Adipocyte (in vitro differentiated cells): ENCODE measurements at regions not wholly inside any gene's neighbourhood (a gene's known extent, or its start where the extent isn't known, plus 50 kb on each side); places are given as distances from the start of the nearest gene placed in this dataset.
"Not testable (repeated sequence)": the region's sequence is repeated elsewhere in the genome, so short reads cannot be mapped to it uniquely, and the experiment has no call there.

Experiments
- DNase-seq: peaks from one replicate; pipeline ENCODE4 v3.0.0-alpha.2; 2015; ENCODE audit warnings: low read depth
- H3K27me3 ChIP-seq: replicated peaks from 2 replicates; pipeline ENCODE4 v1.7.0; 2013; ENCODE audit warnings: mild to moderate bottlenecking, low read length, moderate library complexity; ENCODE audit not compliant: control insufficient read depth, insufficient read depth
- H3K36me3 ChIP-seq: 2 replicates; pipeline ENCODE4 v1.7.0; 2013; ENCODE audit warnings: low read length, mild to moderate bottlenecking, moderate library complexity; ENCODE audit not compliant: control insufficient read depth, insufficient read depth, severe bottlenecking
- H3K4me1 ChIP-seq: 2 replicates; pipeline ENCODE4 v1.7.0; 2013; ENCODE audit warnings: mild to moderate bottlenecking, low read length, moderate library complexity; ENCODE audit not compliant: control insufficient read depth, insufficient read depth
- H3K4me3 ChIP-seq: 2 replicates; pipeline ENCODE4 v1.7.0; 2013; ENCODE audit warnings: mild to moderate bottlenecking, low read length, moderate library complexity
- H3K9ac ChIP-seq: 2 replicates; pipeline ENCODE4 v1.7.0; 2013; ENCODE audit warnings: mild to moderate bottlenecking, low read length, moderate library complexity
- H3K9me3 ChIP-seq: 2 replicates; pipeline ENCODE4 v1.7.0; 2013; ENCODE audit warnings: mild to moderate bottlenecking, low read length, moderate library complexity; ENCODE audit not compliant: control insufficient read depth

- no peaks in the 10 kb centered on the region for H3K36me3 ChIP-seq
- no peak overlapping the region for H3K4me3 ChIP-seq
- DNase-seq = no peak
- H3K9me3 ChIP-seq = peaks cover 7% of the 10 kb centered on the region
- H3K27me3 ChIP-seq = no peaks in the 10 kb centered on the region
- no peak overlapping the region for H3K9ac ChIP-seq
- peaks cover 3% of the 10 kb centered on the region for H3K4me1 ChIP-seq
Measured at GRCh38 chr2:209002054-209002453, 421.8 kb upstream of the MAP2 start.

- Histone ChIP-seq H3K9me3 (peaks cover 7% of the 10 kb centered on the region), H3K4me3 (no peak overlapping the region), H3K36me3 (no peaks in the 10 kb centered on the region), H3K4me1 (no peaks in the 10 kb centered on the region), H3K9ac (no peak overlapping the region), H3K27me3 (no peaks in the 10 kb centered on the region)
- no peak for DNase-seq
Measured at GRCh38 chr2:209005371-209005770, 418.5 kb upstream of the MAP2 start.

- H3K36me3 ChIP-seq = no peaks in the 10 kb centered on the region
- no peak for DNase-seq
- no peak overlapping the region for H3K4me3 ChIP-seq
Measured at GRCh38 chr2:209008636-209009287, 415.1 kb upstream of the MAP2 start.

GRCh38 chr2:209018633-209019032, 405.2 kb upstream of the MAP2 start:
- not testable (repeated sequence) for H3K36me3 ChIP-seq, H3K4me1 ChIP-seq, H3K27me3 ChIP-seq, H3K9ac ChIP-seq, DNase-seq, H3K9me3 ChIP-seq, H3K4me3 ChIP-seq

More at GRCh38 chr2:209008636-209009287, 415.1 kb upstream of the MAP2 start:
- Histone ChIP-seq H3K27me3 (no peaks in the 10 kb centered on the region), H3K9ac (no peak overlapping the region), H3K4me1 (no peaks in the 10 kb centered on the region), H3K9me3 (peaks cover 6% of the 10 kb centered on the region)

GRCh38 chr2:209029249-209029648, 394.6 kb upstream of the MAP2 start:
- no peaks in the 10 kb centered on the region for H3K27me3 ChIP-seq
- no peaks in the 10 kb centered on the region for H3K36me3 ChIP-seq
- H3K9me3 ChIP-seq = no peaks in the 10 kb centered on the region
- no peak overlapping the region for H3K4me3 ChIP-seq
- H3K4me1 ChIP-seq = no peaks in the 10 kb centered on the region
- DNase-seq = no peak
- no peak overlapping the region for H3K9ac ChIP-seq

GRCh38 chr2:209044307-209044706, 379.5 kb upstream of the MAP2 start:
- Histone ChIP-seq H3K9ac (no peak overlapping the region), H3K27me3 (no peaks in the 10 kb centered on the region), H3K9me3 (no peaks in the 10 kb centered on the region), H3K4me1 (no peaks in the 10 kb centered on the region), H3K36me3 (no peaks in the 10 kb centered on the region), H3K4me3 (no peak overlapping the region)
- no peak for DNase-seq

GRCh38 chr2:209046163-209046562, 377.7 kb upstream of the MAP2 start:
- DNase-seq = no peak
- H3K9ac ChIP-seq = no peak overlapping the region
- no peaks in the 10 kb centered on the region for H3K4me1 ChIP-seq
- no peaks in the 10 kb centered on the region for H3K27me3 ChIP-seq
- no peaks in the 10 kb centered on the region for H3K9me3 ChIP-seq
- no peaks in the 10 kb centered on the region for H3K36me3 ChIP-seq
- H3K4me3 ChIP-seq = no peak overlapping the region

- H3K36me3 ChIP-seq = no peaks in the 10 kb centered on the region
- no peaks in the 10 kb centered on the region for H3K4me1 ChIP-seq
- DNase-seq = no peak
- H3K27me3 ChIP-seq = no peaks in the 10 kb centered on the region
- no peak overlapping the region for H3K9ac ChIP-seq
- no peaks in the 10 kb centered on the region for H3K9me3 ChIP-seq
- no peak overlapping the region for H3K4me3 ChIP-seq
Measured at GRCh38 chr2:209049608-209050007, 374.2 kb upstream of the MAP2 start.

GRCh38 chr2:209062210-209062609, 361.6 kb upstream of the MAP2 start:
- H3K4me3 ChIP-seq = no peak overlapping the region
- H3K36me3 ChIP-seq = no peaks in the 10 kb centered on the region
- peaks cover 5% of the 10 kb centered on the region for H3K9me3 ChIP-seq
- no peak overlapping the region for H3K9ac ChIP-seq
- no peaks in the 10 kb centered on the region for H3K4me1 ChIP-seq
- H3K27me3 ChIP-seq = no peaks in the 10 kb centered on the region
- DNase-seq = no peak

GRCh38 chr2:209070262-209070661, 353.6 kb upstream of the MAP2 start:
- Histone ChIP-seq H3K9ac (no peak overlapping the region), H3K27me3 (no peaks in the 10 kb centered on the region), H3K4me3 (no peak overlapping the region), H3K9me3 (no peaks in the 10 kb centered on the region), H3K36me3 (no peaks in the 10 kb centered on the region), H3K4me1 (no peaks in the 10 kb centered on the region)
- DNase-seq = no peak

- H3K27me3 ChIP-seq = no peaks in the 10 kb centered on the region
- H3K9me3 ChIP-seq = peaks cover 3% of the 10 kb centered on the region
- no peak overlapping the region for H3K4me3 ChIP-seq
- no peaks in the 10 kb centered on the region for H3K4me1 ChIP-seq
- H3K9ac ChIP-seq = no peak overlapping the region
- DNase-seq = no peak
- H3K36me3 ChIP-seq = no peaks in the 10 kb centered on the region
Measured at GRCh38 chr2:209073151-209073550, 350.7 kb upstream of the MAP2 start.

GRCh38 chr2:209074711-209075110, 349.1 kb upstream of the MAP2 start:
- Histone ChIP-seq H3K36me3 (no peaks in the 10 kb centered on the region), H3K9ac (no peak overlapping the region), H3K4me1 (no peaks in the 10 kb centered on the region), H3K27me3 (no peaks in the 10 kb centered on the region), H3K9me3 (peaks cover 3% of the 10 kb centered on the region), H3K4me3 (no peak overlapping the region)
- no peak for DNase-seq
